ENCODE measurements at regions not wholly inside any gene's neighbourhood (a gene's known extent, or its start where the extent isn't known, plus 50 kb on each side); places are given as distances from the start of the nearest gene placed in this dataset.

GRCh38 chr2:215847056-215847455 lies 166.3 kb downstream of the MREG start:
- Histone ChIP-seq H4K8ac (ENCODE audit: low read depth, low read length) (no peak overlapping the region), H4K5ac (ENCODE audit: low read length) (no peak overlapping the region)
- WGBS (ENCODE audit: extremely low coverage, insufficient coverage, low lambda C conversion rate): no CpG with 5 or more reads among the region's 3 CpGs

GRCh38 chr2:215845839-215846586 lies 167.3 kb downstream of the MREG start:
- Histone ChIP-seq H2BK120ac (ENCODE audit: low read depth, low read length) (no peak overlapping the region), H3K4me1 (ENCODE audit: control insufficient read depth, low read depth, low read length) (no peaks in the 10 kb centered on the region), H2BK15ac (replicated peaks; ENCODE audit: low read depth) (no peak overlapping the region), H3K27ac (ENCODE audit: low read depth, low read length) (no peak overlapping the region), H2BK5ac (ENCODE audit: low read length) (no peak overlapping the region), H3K27me3 (ENCODE audit: insufficient read depth, low read length, poor library complexity) (no peaks in the 10 kb centered on the region), H3K9ac (ENCODE audit: low read length) (no peak overlapping the region), H3K4ac (ENCODE audit: low read depth, low read length) (no peak overlapping the region), H3K79me1 (ENCODE audit: low read length) (no peaks in the 10 kb centered on the region), H3K56ac (ENCODE audit: low read length) (no peak overlapping the region), H4K5ac (ENCODE audit: low read length) (no peak overlapping the region), H3K23ac (ENCODE audit: low read length) (no peak overlapping the region), H4K8ac (ENCODE audit: low read depth, low read length) (no peak overlapping the region), H3K4me2 (ENCODE audit: low read length) (no peak overlapping the region), H3K4me3 (ENCODE audit: low read length) (no peak overlapping the region), H3K36me3 (ENCODE audit: control insufficient read depth, insufficient read depth, low read length) (no peaks in the 10 kb centered on the region), H3K79me2 (ENCODE audit: control insufficient read depth, insufficient read depth, low read length) (no peaks in the 10 kb centered on the region), H2AK5ac (ENCODE audit: low read length) (no peak overlapping the region), H3K18ac (ENCODE audit: low read length) (no peak overlapping the region)
- WGBS (ENCODE audit: extremely low coverage, insufficient coverage, low lambda C conversion rate): no CpG with 5 or more reads among the region's 8 CpGs
- no peak for DNase-seq

More at GRCh38 chr2:215847056-215847455, 166.3 kb downstream of the MREG start:
- H3K79me2 ChIP-seq (ENCODE audit: control insufficient read depth, insufficient read depth, low read length): no peaks in the 10 kb centered on the region
- H3K23ac ChIP-seq (ENCODE audit: low read length): no peak overlapping the region
- no peak overlapping the region for H3K4ac ChIP-seq (ENCODE audit: low read depth, low read length)
- H3K79me1 ChIP-seq (ENCODE audit: low read length): no peaks in the 10 kb centered on the region
- no peak for DNase-seq
- no peaks in the 10 kb centered on the region for H3K4me1 ChIP-seq (ENCODE audit: control insufficient read depth, low read depth, low read length)
- H3K4me2 ChIP-seq (ENCODE audit: low read length): no peak overlapping the region
- no peak overlapping the region for H3K56ac ChIP-seq (ENCODE audit: low read length)
- no peak overlapping the region for H3K18ac ChIP-seq (ENCODE audit: low read length)
- H3K27ac ChIP-seq (ENCODE audit: low read depth, low read length): no peak overlapping the region
- no peak overlapping the region for H3K9ac ChIP-seq (ENCODE audit: low read length)
- no peaks in the 10 kb centered on the region for H3K36me3 ChIP-seq (ENCODE audit: control insufficient read depth, insufficient read depth, low read length)
- H2BK5ac ChIP-seq (ENCODE audit: low read length): no peak overlapping the region
- no peak overlapping the region for H2BK120ac ChIP-seq (ENCODE audit: low read depth, low read length)
- no peak overlapping the region for H2AK5ac ChIP-seq (ENCODE audit: low read length)
- no peaks in the 10 kb centered on the region for H3K27me3 ChIP-seq (ENCODE audit: insufficient read depth, low read length, poor library complexity)
- H2BK15ac ChIP-seq (replicated peaks; ENCODE audit: low read depth): no peak overlapping the region
- no peak overlapping the region for H3K4me3 ChIP-seq (ENCODE audit: low read length)

GRCh38 chr2:215843579-215843978 lies 169.8 kb downstream of the MREG start:
- no peak overlapping the region for H3K56ac ChIP-seq (ENCODE audit: low read length)
- H2BK120ac ChIP-seq (ENCODE audit: low read depth, low read length): no peak overlapping the region
- no peak overlapping the region for H3K4me2 ChIP-seq (ENCODE audit: low read length)
- H2BK5ac ChIP-seq (ENCODE audit: low read length): no peak overlapping the region
- H3K36me3 ChIP-seq (ENCODE audit: control insufficient read depth, insufficient read depth, low read length): no peaks in the 10 kb centered on the region
- no peaks in the 10 kb centered on the region for H3K4me1 ChIP-seq (ENCODE audit: control insufficient read depth, low read depth, low read length)
- WGBS (ENCODE audit: extremely low coverage, insufficient coverage, low lambda C conversion rate): no CpG with 5 or more reads among the region's 4 CpGs
- no peak overlapping the region for H3K18ac ChIP-seq (ENCODE audit: low read length)
- no peak overlapping the region for H3K4ac ChIP-seq (ENCODE audit: low read depth, low read length)
- no peak overlapping the region for H3K23ac ChIP-seq (ENCODE audit: low read length)
- DNase-seq: no peak
- H2AK5ac ChIP-seq (ENCODE audit: low read length): no peak overlapping the region
- no peak overlapping the region for H2BK15ac ChIP-seq (replicated peaks; ENCODE audit: low read depth)
- H3K4me3 ChIP-seq (ENCODE audit: low read length): no peak overlapping the region
- H3K27me3 ChIP-seq (ENCODE audit: insufficient read depth, low read length, poor library complexity): no peaks in the 10 kb centered on the region
- no peak overlapping the region for H3K9ac ChIP-seq (ENCODE audit: low read length)
- no peaks in the 10 kb centered on the region for H3K79me1 ChIP-seq (ENCODE audit: low read length)
- no peak overlapping the region for H4K8ac ChIP-seq (ENCODE audit: low read depth, low read length)
- no peak overlapping the region for H3K27ac ChIP-seq (ENCODE audit: low read depth, low read length)
- no peak overlapping the region for H4K5ac ChIP-seq (ENCODE audit: low read length)
- H3K79me2 ChIP-seq (ENCODE audit: control insufficient read depth, insufficient read depth, low read length): no peaks in the 10 kb centered on the region

DNA sequence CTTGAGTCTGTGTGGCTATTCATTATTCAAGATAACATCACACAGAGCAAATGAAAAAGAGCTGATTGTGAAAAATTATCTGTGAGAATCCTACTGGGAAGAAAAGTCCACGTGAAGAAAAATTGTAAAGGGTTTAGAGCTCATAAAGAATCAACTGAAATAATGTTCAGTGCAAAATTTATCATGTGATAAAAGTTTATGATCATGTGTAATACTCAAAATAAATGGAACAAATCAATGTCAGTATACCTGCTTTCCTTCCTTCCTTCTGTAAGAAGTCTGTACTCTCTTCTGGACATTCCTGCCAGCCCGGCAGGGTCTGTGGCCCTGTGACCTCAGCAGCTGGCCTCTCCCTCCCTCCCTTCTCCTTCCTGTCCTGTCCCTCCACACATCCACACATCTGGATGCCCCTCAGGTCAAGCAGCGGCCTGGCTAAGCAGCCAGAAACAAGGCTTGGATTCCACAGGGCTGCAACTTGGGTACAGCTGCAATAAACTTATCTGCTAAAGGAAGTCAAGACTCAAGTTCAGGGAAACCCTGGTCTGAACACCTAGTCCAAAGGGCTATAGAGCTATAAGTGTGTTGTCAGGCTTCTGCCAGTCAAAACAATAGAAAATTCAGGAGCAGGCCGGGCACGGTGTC lies 172.1 kb downstream of the MREG start:
- no peak overlapping the region for H3K23ac ChIP-seq (ENCODE audit: low read length)
- H3K56ac ChIP-seq (ENCODE audit: low read length): no peak overlapping the region
- no peak overlapping the region for H2BK5ac ChIP-seq (ENCODE audit: low read length)
- H3K18ac ChIP-seq (ENCODE audit: low read length): no peak overlapping the region
- no peak overlapping the region for H2AK5ac ChIP-seq (ENCODE audit: low read length)
- H3K36me3 ChIP-seq (ENCODE audit: control insufficient read depth, insufficient read depth, low read length): no peaks in the 10 kb centered on the region
- no peak overlapping the region for H3K27ac ChIP-seq (ENCODE audit: low read depth, low read length)
- H3K79me2 ChIP-seq (ENCODE audit: control insufficient read depth, insufficient read depth, low read length): no peaks in the 10 kb centered on the region
- DNase-seq: no peak
- no peaks in the 10 kb centered on the region for H3K4me1 ChIP-seq (ENCODE audit: control insufficient read depth, low read depth, low read length)
- H3K79me1 ChIP-seq (ENCODE audit: low read length): no peaks in the 10 kb centered on the region
- H3K4me3 ChIP-seq (ENCODE audit: low read length): no peak overlapping the region
- no peak overlapping the region for H4K8ac ChIP-seq (ENCODE audit: low read depth, low read length)
- H3K9ac ChIP-seq (ENCODE audit: low read length): no peak overlapping the region
- no peak overlapping the region for H3K4me2 ChIP-seq (ENCODE audit: low read length)
- no peak overlapping the region for H2BK15ac ChIP-seq (replicated peaks; ENCODE audit: low read depth)
- no peak overlapping the region for H3K4ac ChIP-seq (ENCODE audit: low read depth, low read length)
- no CpG with 5 or more reads among the region's 5 CpGs for WGBS (ENCODE audit: extremely low coverage, insufficient coverage, low lambda C conversion rate)
- no peak overlapping the region for H2BK120ac ChIP-seq (ENCODE audit: low read depth, low read length)
- no peak overlapping the region for H4K5ac ChIP-seq (ENCODE audit: low read length)
- no peaks in the 10 kb centered on the region for H3K27me3 ChIP-seq (ENCODE audit: insufficient read depth, low read length, poor library complexity)

GRCh38 chr2:215839816-215840215 lies 173.5 kb downstream of the MREG start:
- Histone ChIP-seq H2BK5ac (ENCODE audit: low read length) (no peak overlapping the region), H3K4me1 (ENCODE audit: control insufficient read depth, low read depth, low read length) (no peaks in the 10 kb centered on the region), H3K4me3 (ENCODE audit: low read length) (no peak overlapping the region), H3K18ac (ENCODE audit: low read length) (no peak overlapping the region), H4K8ac (ENCODE audit: low read depth, low read length) (no peak overlapping the region), H2AK5ac (ENCODE audit: low read length) (no peak overlapping the region), H3K4ac (ENCODE audit: low read depth, low read length) (no peak overlapping the region), H2BK15ac (replicated peaks; ENCODE audit: low read depth) (no peak overlapping the region), H3K56ac (ENCODE audit: low read length) (no peak overlapping the region), H3K79me1 (ENCODE audit: low read length) (no peaks in the 10 kb centered on the region), H3K9ac (ENCODE audit: low read length) (no peak overlapping the region), H3K79me2 (ENCODE audit: control insufficient read depth, insufficient read depth, low read length) (no peaks in the 10 kb centered on the region), H3K27me3 (ENCODE audit: insufficient read depth, low read length, poor library complexity) (no peaks in the 10 kb centered on the region), H3K27ac (ENCODE audit: low read depth, low read length) (no peak overlapping the region), H4K5ac (ENCODE audit: low read length) (no peak overlapping the region), H3K23ac (ENCODE audit: low read length) (no peak overlapping the region), H2BK120ac (ENCODE audit: low read depth, low read length) (no peak overlapping the region), H3K4me2 (ENCODE audit: low read length) (no peak overlapping the region), H3K36me3 (ENCODE audit: control insufficient read depth, insufficient read depth, low read length) (no peaks in the 10 kb centered on the region)
- no CpG with 5 or more reads among the region's 4 CpGs for WGBS (ENCODE audit: extremely low coverage, insufficient coverage, low lambda C conversion rate)
- no peak for DNase-seq
